SHP77 (cell line): ENCODE measurements at regions not wholly inside any gene's neighbourhood (a gene's known extent, or its start where the extent isn't known, plus 50 kb on each side); places are given as distances from the start of the nearest gene placed in this dataset.

ENCODE experiments used
- DNase-seq, 2 experiments: peaks; one replicate each; lab custom pipeline; 2025; lab: John Stamatoyannopoulos, UW

GRCh38 chr1:234936612-234937389, 191.8 kb downstream of the TOMM20 start:
- no peak for DNase-seq

GRCh38 chr1:234934611-234935033, 194.0 kb downstream of the TOMM20 start:
- no peak for DNase-seq

- no peak for DNase-seq
Measured at GRCh38 chr1:234933475-234933874, 195.2 kb downstream of the TOMM20 start.

GRCh38 chr1:234932511-234933430, 195.9 kb downstream of the TOMM20 start:
- no peak for DNase-seq

- no peak for DNase-seq
Measured at GRCh38 chr1:234932106-234932505, 196.5 kb downstream of the TOMM20 start.

GRCh38 chr1:234931404-234931973, 197.1 kb downstream of the TOMM20 start:
- no peak for DNase-seq

- DNase-seq, result no peak
Measured at GRCh38 chr1:234929369-234929768, 199.3 kb downstream of the TOMM20 start.

GRCh38 chr1:234928642-234929041, 200.0 kb downstream of the TOMM20 start:
- no peak for DNase-seq

GRCh38 chr1:234927971-234928640, 200.5 kb downstream of the TOMM20 start:
- DNase-seq, result no peak

GRCh38 chr1:234927312-234927970, 201.2 kb downstream of the TOMM20 start:
- DNase-seq, result no peak

- no peak for DNase-seq
Measured at GRCh38 chr1:234926559-234927311, 201.9 kb downstream of the TOMM20 start.

GRCh38 chr1:234926264-234926558, 202.4 kb downstream of the TOMM20 start:
- no peak for DNase-seq

- DNase-seq, result no peak
Measured at GRCh38 chr1:234925440-234926263, 203.0 kb downstream of the TOMM20 start.

GRCh38 chr1:234924450-234925355, 203.9 kb downstream of the TOMM20 start:
- no peak for DNase-seq

- no peak for DNase-seq
Measured at GRCh38 chr1:234923626-234924025, 205.0 kb downstream of the TOMM20 start.

GRCh38 chr1:234922987-234923386, 205.7 kb downstream of the TOMM20 start:
- no peak for DNase-seq

GRCh38 chr1:234921266-234922062, 207.2 kb downstream of the TOMM20 start:
- DNase-seq, result no peak

GRCh38 chr1:234920843-234921140, 207.8 kb downstream of the TOMM20 start:
- no peak for DNase-seq
